Vagina (tissue), 2 donors: ENCODE measurements at regions not wholly inside any gene's neighbourhood (a gene's known extent, or its start where the extent isn't known, plus 50 kb on each side); places are given as distances from the start of the nearest gene placed in this dataset.
A peak's percentile ranks its signal among the peaks of the same experiment; 100 is the strongest.

Experiments
- DNase-seq, 2 donors: peaks; one replicate each; pipeline ENCODE4 v3.0.0-alpha.2; 2017; ENCODE audit errors: extremely low spot score in 2 of 2
- H3K27ac ChIP-seq: fragments of 200-600 bp; sonication (generic); one replicate; pipeline ENCODE4 v1.5.1; 2019
- H3K27me3 ChIP-seq: fragments of 200-600 bp; sonication (generic); one replicate; pipeline ENCODE4 v1.5.1; 2019
- H3K36me3 ChIP-seq, 2 donors: fragments of 200-600 bp; sonication (generic); one replicate each; pipeline ENCODE4 v1.5.1; 2017 to 2019
- H3K4me1 ChIP-seq: fragments of 200-600 bp; sonication (generic); one replicate; pipeline ENCODE4 v1.5.1; 2019
- H3K4me3 ChIP-seq, 2 donors: fragments of 200-600 bp; sonication (generic); 1 replicate in 1 of 2; 2 replicates in 1 of 2; pipeline ENCODE4 v1.5.1; 2016 to 2019
- H3K9me3 ChIP-seq: fragments of 200-600 bp; sonication (generic); one replicate; pipeline ENCODE4 v1.5.1; 2019
- POLR2A ChIP-seq, 2 donors: fragments of 450-650 bp; IDR thresholded peaks; one replicate each; pipeline ENCODE4 v1.6.1; 2017; ENCODE audit warnings: antibody characterized with exemption in 2 of 2, mild to moderate bottlenecking in 2 of 2, moderate library complexity in 2 of 2
- POLR2AphosphoS5 ChIP-seq, 2 donors: sonication (generic); formaldehyde crosslinking; IDR thresholded peaks; one replicate each; pipeline ENCODE4 v1.9.0; 2017; ENCODE audit warnings: antibody characterized with exemption in 2 of 2, mild to moderate bottlenecking in 2 of 2, low read depth in 1 of 2; ENCODE audit not compliant: insufficient read depth in 1 of 2
- intact Hi-C: fragments of 100-400 bp; cut with DNase I; formaldehyde crosslinking; loops from one replicate; pipeline ENCODE4 v1.15.1; 2023
- TF ChIP-seq, protein P1 (sequence below), 3 experiments: fragments of 450-650 bp in 2 of 3; fragments of 200-600 bp in 1 of 3; sonication (generic) in 1 of 3; IDR thresholded peaks; one replicate each; pipeline ENCODE4 v1.5.1; 2017 to 2019; ENCODE audit warnings: antibody characterized with exemption in 3 of 3, mild to moderate bottlenecking in 2 of 3, moderate library complexity in 2 of 3

DNA sequence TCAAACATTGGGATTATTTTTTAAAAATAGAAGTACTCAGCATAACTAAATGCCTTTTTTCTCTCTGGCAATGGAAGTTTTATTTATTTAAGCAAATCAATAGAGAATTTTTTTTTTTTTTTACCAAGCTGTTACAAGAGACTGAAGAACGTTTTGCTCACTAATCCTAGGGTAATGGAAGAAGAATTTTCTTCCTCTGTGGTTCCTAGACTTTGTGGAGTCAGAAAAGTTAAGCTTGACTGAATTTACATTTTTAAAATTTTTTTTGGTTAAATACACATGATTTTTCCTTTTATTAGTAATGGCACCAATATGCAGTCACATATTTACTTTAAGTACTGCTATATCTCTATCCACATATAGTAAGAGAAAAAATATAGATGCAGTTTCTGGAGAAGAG is 189.8 kb downstream of the PCSK1 start:
- no peak for TF ChIP-seq POLR2AphosphoS5 (IDR thresholded peaks at IDR 0.05; ENCODE audit: insufficient read depth in 1 of 2, low read depth in 1 of 2)
- TF ChIP-seq, protein P1, sequence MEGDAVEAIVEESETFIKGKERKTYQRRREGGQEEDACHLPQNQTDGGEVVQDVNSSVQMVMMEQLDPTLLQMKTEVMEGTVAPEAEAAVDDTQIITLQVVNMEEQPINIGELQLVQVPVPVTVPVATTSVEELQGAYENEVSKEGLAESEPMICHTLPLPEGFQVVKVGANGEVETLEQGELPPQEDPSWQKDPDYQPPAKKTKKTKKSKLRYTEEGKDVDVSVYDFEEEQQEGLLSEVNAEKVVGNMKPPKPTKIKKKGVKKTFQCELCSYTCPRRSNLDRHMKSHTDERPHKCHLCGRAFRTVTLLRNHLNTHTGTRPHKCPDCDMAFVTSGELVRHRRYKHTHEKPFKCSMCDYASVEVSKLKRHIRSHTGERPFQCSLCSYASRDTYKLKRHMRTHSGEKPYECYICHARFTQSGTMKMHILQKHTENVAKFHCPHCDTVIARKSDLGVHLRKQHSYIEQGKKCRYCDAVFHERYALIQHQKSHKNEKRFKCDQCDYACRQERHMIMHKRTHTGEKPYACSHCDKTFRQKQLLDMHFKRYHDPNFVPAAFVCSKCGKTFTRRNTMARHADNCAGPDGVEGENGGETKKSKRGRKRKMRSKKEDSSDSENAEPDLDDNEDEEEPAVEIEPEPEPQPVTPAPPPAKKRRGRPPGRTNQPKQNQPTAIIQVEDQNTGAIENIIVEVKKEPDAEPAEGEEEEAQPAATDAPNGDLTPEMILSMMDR (IDR thresholded peaks at IDR 0.05), result no peak
- TF ChIP-seq POLR2A (IDR thresholded peaks at IDR 0.05), result no peak
- Histone ChIP-seq H3K9me3 (no peaks in the 10 kb centered on the region), H3K27ac (no peak overlapping the region), H3K4me1 (peaks cover 7% of the 10 kb centered on the region), H3K4me3 (no peak overlapping the region), H3K27me3 (no peaks in the 10 kb centered on the region), H3K36me3 (no peaks in the 10 kb centered on the region)
- DNase-seq, result no peak
- intact Hi-C loops, result no loop called here

DNA sequence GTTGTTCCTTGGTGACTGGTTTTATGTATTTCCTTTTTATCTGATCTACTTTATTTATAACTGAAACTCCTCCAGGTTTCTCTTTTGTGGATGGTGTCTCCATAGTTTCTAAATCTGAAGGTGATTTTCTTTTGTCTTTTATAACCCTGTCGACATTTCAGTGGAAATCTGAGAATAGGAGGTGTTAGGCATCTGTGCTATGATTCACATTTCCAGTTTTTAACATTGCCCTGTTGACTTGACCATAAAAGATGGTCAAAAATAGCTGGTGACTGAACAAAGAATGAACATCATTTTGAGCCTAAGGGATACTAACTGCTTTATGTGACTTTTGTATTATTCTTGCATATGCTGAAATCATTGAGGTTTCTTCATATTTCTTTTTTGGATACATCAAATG is 190.5 kb downstream of the PCSK1 start:
- DNase-seq, result no peak
- Histone ChIP-seq H3K4me1 (peaks cover under 1% of the 10 kb centered on the region), H3K36me3 (no peaks in the 10 kb centered on the region), H3K27me3 (no peaks in the 10 kb centered on the region), H3K4me3 (no peak overlapping the region), H3K9me3 (no peaks in the 10 kb centered on the region), H3K27ac (no peak overlapping the region)
- intact Hi-C loops, result no loop called here
- TF ChIP-seq, protein P1 (IDR thresholded peaks at IDR 0.05), result no peak
- TF ChIP-seq POLR2AphosphoS5 (IDR thresholded peaks at IDR 0.05; ENCODE audit: insufficient read depth in 1 of 2, low read depth in 1 of 2) (no peak), POLR2A (IDR thresholded peaks at IDR 0.05) (no peak)

DNA sequence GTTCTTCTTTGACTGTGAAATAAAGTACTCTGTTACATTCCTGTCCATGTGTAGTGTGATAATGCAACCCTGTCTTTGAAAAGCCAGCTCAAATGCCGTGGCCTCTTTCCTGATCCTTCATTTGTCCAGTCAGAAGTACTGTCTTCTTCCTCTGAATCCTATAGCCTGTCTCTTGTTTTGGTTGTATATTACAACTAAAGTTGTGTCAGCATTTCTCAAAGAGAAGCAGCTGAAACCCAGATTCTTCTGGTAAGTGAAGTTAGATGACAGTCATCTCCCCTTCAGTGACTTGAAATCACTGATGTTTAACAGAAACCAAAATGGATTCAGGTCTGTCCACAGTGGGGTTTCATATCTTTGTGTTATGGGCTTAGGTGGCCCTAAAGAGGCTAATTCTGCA is 196.2 kb downstream of the PCSK1 start:
- Histone ChIP-seq H3K27ac (no peak overlapping the region), H3K4me3 (no peak overlapping the region), H3K36me3 (no peaks in the 10 kb centered on the region), H3K4me1 (no peaks in the 10 kb centered on the region), H3K9me3 (no peaks in the 10 kb centered on the region), H3K27me3 (no peaks in the 10 kb centered on the region)
- no peak for DNase-seq
- intact Hi-C loops, result no loop called here
- TF ChIP-seq, protein P1 (IDR thresholded peaks at IDR 0.05), result no peak
- no peak for TF ChIP-seq POLR2AphosphoS5 (IDR thresholded peaks at IDR 0.05; ENCODE audit: insufficient read depth in 1 of 2, low read depth in 1 of 2)
- TF ChIP-seq POLR2A (IDR thresholded peaks at IDR 0.05), result no peak

DNA sequence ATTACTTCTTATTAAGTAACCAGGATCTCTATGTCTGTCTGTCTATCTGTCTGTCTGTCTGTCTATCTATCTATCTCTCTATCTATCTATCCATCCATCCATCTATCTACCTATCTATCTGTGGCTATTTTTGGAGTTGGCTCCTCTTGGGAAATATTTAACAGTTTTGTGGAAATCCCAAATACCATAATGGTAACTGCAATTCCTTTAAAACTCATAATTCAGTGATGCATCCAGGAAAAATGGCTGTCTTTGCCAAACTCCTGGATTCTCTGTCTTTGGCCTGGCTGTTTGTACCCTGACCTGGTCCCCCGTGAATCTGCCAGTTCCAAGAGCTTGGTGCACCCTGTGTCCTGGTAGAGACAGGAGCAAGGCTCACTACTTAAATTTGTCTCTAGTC is 197.0 kb downstream of the PCSK1 start:
- no peak for DNase-seq
- Histone ChIP-seq H3K27me3 (no peaks in the 10 kb centered on the region), H3K4me3 (no peak overlapping the region), H3K36me3 (no peaks in the 10 kb centered on the region), H3K4me1 (no peaks in the 10 kb centered on the region), H3K27ac (peak overlapping the region; percentile 47), H3K9me3 (no peaks in the 10 kb centered on the region)
- TF ChIP-seq, protein P1 (IDR thresholded peaks at IDR 0.05), result no peak
- TF ChIP-seq POLR2AphosphoS5 (IDR thresholded peaks at IDR 0.05; ENCODE audit: insufficient read depth in 1 of 2, low read depth in 1 of 2), result no peak
- no peak for TF ChIP-seq POLR2A (IDR thresholded peaks at IDR 0.05)
- intact Hi-C loops, result no loop called here

DNA sequence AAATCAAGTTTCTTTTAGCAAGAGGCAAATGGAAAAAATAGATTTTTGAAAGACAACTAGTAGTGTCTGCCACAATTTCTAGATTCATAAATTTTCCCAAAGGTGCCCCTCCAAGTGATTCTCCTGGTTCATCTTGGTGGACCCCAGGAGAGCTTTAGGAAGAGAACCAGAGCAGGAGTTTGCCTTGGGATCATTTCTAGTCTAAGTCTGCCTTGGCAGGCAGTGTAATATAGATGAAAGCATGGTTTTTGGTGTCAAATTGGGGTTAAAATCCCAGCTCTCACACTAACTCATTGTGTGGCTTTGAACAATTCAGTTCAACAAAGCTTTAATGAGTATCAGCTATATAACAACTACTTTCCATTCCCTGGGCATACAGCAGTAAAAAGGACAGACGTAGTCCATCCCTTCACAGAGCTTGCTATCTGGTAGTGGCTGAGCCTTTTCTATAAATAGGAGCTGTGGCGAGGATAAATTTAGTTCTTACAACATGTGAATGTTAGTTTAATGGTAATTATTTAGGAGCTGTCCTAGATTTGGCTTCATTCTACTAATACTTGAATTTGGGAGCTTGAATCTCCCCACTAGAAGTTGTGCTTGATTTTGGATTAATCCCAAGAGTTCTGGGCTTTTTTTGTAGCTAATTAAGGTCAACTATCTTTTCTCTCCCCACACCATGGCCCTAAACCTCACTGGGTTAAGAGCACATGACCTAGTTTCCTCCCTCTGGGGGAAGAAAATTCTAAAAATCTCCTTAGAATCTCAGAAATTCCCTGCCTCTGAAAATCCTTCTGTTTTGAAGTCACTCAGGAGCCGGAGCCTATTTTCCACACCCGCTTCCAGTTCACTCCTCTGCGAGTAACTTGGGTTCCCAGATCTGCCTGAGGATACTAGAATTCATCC is 197.8 kb downstream of the PCSK1 start:
- Histone ChIP-seq H3K27me3 (no peaks in the 10 kb centered on the region), H3K27ac (peak overlapping the region; percentile 47), H3K4me1 (no peaks in the 10 kb centered on the region), H3K36me3 (no peaks in the 10 kb centered on the region), H3K4me3 (no peak overlapping the region), H3K9me3 (no peaks in the 10 kb centered on the region)
- no peak for DNase-seq
- peak in 1 of 2 donors; percentile 33 for TF ChIP-seq POLR2AphosphoS5 (IDR thresholded peaks at IDR 0.05; ENCODE audit: insufficient read depth in 1 of 2, low read depth in 1 of 2)
- no peak for TF ChIP-seq POLR2A (IDR thresholded peaks at IDR 0.05)
- TF ChIP-seq, protein P1 (IDR thresholded peaks at IDR 0.05), result no peak
- intact Hi-C loops, result no loop called here
